Activated CD8-positive, alpha-beta T cell treated with anti-CD3 and anti-CD28 coated beads for 36 hours (primary cell): ENCODE measurements at regions not wholly inside any gene's neighbourhood (a gene's known extent, or its start where the extent isn't known, plus 50 kb on each side); places are given as distances from the start of the nearest gene placed in this dataset.

Experiments used
- ATAC-seq: fragments of 200-7000 bp; cut with Tn5 transposase; one replicate; pipeline ENCODE4 v1.10.0; 2021; ENCODE audit warnings: mild to moderate bottlenecking, moderate library complexity
- CTCF ChIA-PET: fragments of 350-600 bp; sonication (Branson Sonifier 250); formaldehyde crosslinking; loops from one replicate; lab custom pipeline; 2021; ENCODE audit warnings: antibody characterized with exemption; lab: Charles Lee
- POLR2A ChIA-PET: fragments of 350-600 bp; sonication (Branson Sonifier 250); formaldehyde crosslinking; loops from one replicate; lab custom pipeline; 2021; ENCODE audit warnings: antibody characterized with exemption; lab: Charles Lee
- DNase-seq: peaks from one replicate; pipeline ENCODE4 v3.0.0-alpha.2; 2020
- H3K27ac Mint-ChIP-seq: one replicate; pipeline ENCODE4 v1.8.0; 2021; ENCODE audit warnings: mild to moderate bottlenecking, mixed read lengths
- H3K27me3 Mint-ChIP-seq: one replicate; pipeline ENCODE4 v1.8.0; 2021; ENCODE audit warnings: mixed read lengths
- H3K36me3 Mint-ChIP-seq: one replicate; pipeline ENCODE4 v1.8.0; 2021; ENCODE audit warnings: low read depth, mixed read lengths
- H3K4me1 Mint-ChIP-seq: one replicate; pipeline ENCODE4 v1.8.0; 2021; ENCODE audit warnings: low read depth, mixed read lengths
- H3K4me3 Mint-ChIP-seq: one replicate; pipeline ENCODE4 v1.8.0; 2021; ENCODE audit warnings: mild to moderate bottlenecking, moderate library complexity, mixed read lengths
- H3K9me3 Mint-ChIP-seq: one replicate; pipeline ENCODE4 v1.8.0; 2021; ENCODE audit warnings: mixed read lengths
- CTCF ChIP-seq: fragments of 200-600 bp; IDR thresholded peaks from one replicate; pipeline ENCODE4 v1.8.0; 2022; ENCODE audit warnings: antibody characterized with exemption, mild to moderate bottlenecking
- intact Hi-C: fragments of 100-400 bp; cut with micrococcal nuclease; formaldehyde crosslinking; loops from one replicate; pipeline ENCODE4 v1.10.0; 2022

GRCh38 chr20:16639027-16639941, 66.0 kb upstream of the KIF16B start:
- H3K27ac Mint-ChIP-seq, result no peak overlapping the region
- ChIA-PET POLR2A (no interaction called here), CTCF (no interaction called here)
- no peak for ATAC-seq
- no peak for DNase-seq
- peaks cover 2% of the 10 kb centered on the region for H3K27me3 Mint-ChIP-seq
- no peak overlapping the region for H3K4me3 Mint-ChIP-seq
- H3K36me3 Mint-ChIP-seq, result no peaks in the 10 kb centered on the region
- no peaks in the 10 kb centered on the region for H3K9me3 Mint-ChIP-seq
- H3K4me1 Mint-ChIP-seq, result no peaks in the 10 kb centered on the region
- no peak for TF ChIP-seq CTCF
- intact Hi-C loops, result no loop called here

GRCh38 chr20:16637797-16638196, 64.5 kb upstream of the KIF16B start:
- POLR2A ChIA-PET, result no interaction called here
- Mint-ChIP-seq H3K9me3 (no peaks in the 10 kb centered on the region), H3K36me3 (no peaks in the 10 kb centered on the region), H3K4me3 (no peak overlapping the region), H3K4me1 (no peaks in the 10 kb centered on the region), H3K27me3 (no peaks in the 10 kb centered on the region), H3K27ac (no peak overlapping the region)
- ATAC-seq (no peak), DNase-seq (no peak)
- CTCF ChIA-PET, result no interaction called here
- no peak for TF ChIP-seq CTCF
- intact Hi-C loops, result no loop called here

GRCh38 chr20:16626849-16627248, 53.6 kb upstream of the KIF16B start:
- ATAC-seq (no peak), DNase-seq (no peak)
- H3K27ac Mint-ChIP-seq, result no peak overlapping the region
- no peak overlapping the region for H3K4me3 Mint-ChIP-seq
- intact Hi-C loops, result no loop called here
- no peaks in the 10 kb centered on the region for H3K4me1 Mint-ChIP-seq
- POLR2A ChIA-PET, result no interaction called here
- no peaks in the 10 kb centered on the region for H3K36me3 Mint-ChIP-seq
- CTCF ChIA-PET, result no interaction called here
- no peak for TF ChIP-seq CTCF
- no peaks in the 10 kb centered on the region for H3K27me3 Mint-ChIP-seq
- H3K9me3 Mint-ChIP-seq, result no peaks in the 10 kb centered on the region

- ATAC-seq (no peak), DNase-seq (no peak)
- TF ChIP-seq CTCF, result no peak
- no peaks in the 10 kb centered on the region for H3K9me3 Mint-ChIP-seq
- no peak overlapping the region for H3K27ac Mint-ChIP-seq
- POLR2A ChIA-PET, result no interaction called here
- no peaks in the 10 kb centered on the region for H3K4me1 Mint-ChIP-seq
- CTCF ChIA-PET, result no interaction called here
- H3K36me3 Mint-ChIP-seq, result no peaks in the 10 kb centered on the region
- H3K4me3 Mint-ChIP-seq, result no peak overlapping the region
- intact Hi-C loops, result no loop called here
- no peaks in the 10 kb centered on the region for H3K27me3 Mint-ChIP-seq
Observed at GRCh38 chr20:16624106-16624505, 50.9 kb upstream of the KIF16B start.
